GM04503 (cell line): ENCODE measurements at regions not wholly inside any gene's neighbourhood (a gene's known extent, or its start where the extent isn't known, plus 50 kb on each side); places are given as distances from the start of the nearest gene placed in this dataset.

ENCODE experiments used
- DNase-seq: peaks from one replicate; pipeline ENCODE4 v3.0.0-alpha.2; 2012; ENCODE audit warnings: low read depth

- DNase-seq: no peak
Measured at GRCh38 chr15:97174886-97175540, 785.5 kb upstream of the ARRDC4 start.

- no peak for DNase-seq
Measured at GRCh38 chr15:97177151-97177577, 783.3 kb upstream of the ARRDC4 start.

DNA sequence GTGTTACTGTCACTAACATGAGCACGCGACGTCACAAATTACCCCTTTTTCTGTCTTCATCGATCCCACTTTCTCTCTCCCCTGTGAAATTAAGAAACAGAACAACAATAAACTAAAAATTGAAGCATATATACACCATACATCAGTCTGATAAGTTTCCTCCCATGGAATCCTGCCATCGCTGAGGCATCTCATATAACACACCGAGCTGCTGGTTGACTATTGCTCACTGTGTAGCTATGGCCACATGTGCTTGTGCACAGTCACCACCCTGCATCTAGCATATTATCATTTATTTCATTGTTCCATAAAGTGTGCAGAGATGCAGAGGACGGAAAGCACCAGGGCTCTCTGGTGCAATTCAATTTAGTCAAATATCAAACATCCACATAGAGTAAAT lies 777.9 kb upstream of the ARRDC4 start:
- no peak for DNase-seq

DNA sequence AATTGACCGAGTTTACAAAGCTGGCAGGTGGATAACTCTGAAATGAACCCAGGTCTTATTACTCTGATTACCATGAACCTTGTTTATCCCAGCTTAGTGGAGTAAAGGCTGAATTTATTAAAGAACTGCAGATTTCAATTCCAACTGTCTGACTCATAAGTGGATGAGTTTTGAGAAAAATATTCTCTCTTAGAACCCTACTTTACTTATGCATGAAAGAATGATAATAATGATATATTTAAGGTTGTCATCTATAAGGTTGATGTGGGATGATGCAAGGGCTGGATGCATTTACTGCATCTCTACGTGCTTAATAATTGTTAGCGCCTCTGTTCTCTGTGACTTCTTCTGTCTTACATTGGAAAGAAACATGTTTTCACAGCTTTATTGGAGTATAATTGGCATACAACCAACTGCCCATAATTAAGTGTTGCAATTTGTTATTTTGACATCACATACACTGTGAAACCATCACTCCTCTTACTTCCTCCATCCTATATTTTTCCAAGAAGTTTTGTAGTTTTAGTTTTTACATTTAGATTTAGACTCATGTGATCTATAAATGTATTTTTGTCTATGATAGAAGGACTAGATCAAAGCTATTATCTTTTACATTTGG lies 771.2 kb upstream of the ARRDC4 start:
- DNase-seq: no peak

DNA sequence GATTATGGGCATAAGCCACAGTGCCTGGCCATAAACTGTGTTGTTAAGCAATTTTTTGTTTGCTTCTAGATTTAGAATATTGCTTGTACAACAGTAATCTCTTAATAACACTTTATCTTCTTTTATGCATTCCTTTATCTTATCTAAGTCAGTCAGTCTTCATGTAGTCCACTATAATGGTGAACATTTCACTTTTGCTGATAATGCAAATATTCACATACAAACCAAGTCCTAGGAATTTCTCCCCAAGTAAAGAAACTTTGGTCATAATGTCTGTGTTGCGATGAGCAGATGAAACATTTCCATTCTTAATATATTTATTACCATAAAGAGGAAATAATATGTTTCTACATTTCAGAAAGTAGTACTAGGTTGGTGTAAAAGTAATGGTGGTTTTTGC lies 765.8 kb upstream of the ARRDC4 start:
- DNase-seq: no peak

- no peak for DNase-seq
Measured at GRCh38 chr15:97196048-97197014, 764.2 kb upstream of the ARRDC4 start.

DNA sequence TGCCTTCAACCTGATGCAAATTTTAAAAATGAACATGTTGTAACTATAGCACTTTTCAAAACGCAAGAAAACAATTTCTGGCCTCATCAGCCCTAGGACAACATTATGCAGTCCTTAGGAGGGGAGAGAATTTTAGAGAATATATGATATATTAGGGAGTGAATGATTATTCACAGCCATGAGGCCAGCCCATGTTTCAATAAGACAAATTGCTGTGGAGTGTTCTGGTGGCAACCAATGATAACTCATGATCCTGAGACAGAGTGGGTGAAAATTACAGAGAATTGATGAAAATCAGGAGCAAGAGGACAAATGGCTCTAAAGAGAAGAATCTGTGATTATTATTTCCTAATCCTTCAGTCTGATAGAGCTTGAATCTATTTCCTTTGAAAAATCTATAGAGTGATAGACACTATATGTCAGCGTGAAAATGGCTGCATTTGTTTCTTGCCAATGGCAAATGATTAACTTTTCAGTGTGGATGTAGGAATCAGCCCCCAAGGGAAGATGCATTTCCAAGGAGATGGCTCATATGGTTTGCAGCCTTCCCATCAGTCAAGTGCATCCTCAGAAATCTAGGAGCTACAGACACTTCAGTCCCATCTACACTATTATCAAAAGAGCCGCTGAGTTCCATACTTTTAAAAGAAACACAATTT lies 761.0 kb upstream of the ARRDC4 start:
- no peak for DNase-seq

DNA sequence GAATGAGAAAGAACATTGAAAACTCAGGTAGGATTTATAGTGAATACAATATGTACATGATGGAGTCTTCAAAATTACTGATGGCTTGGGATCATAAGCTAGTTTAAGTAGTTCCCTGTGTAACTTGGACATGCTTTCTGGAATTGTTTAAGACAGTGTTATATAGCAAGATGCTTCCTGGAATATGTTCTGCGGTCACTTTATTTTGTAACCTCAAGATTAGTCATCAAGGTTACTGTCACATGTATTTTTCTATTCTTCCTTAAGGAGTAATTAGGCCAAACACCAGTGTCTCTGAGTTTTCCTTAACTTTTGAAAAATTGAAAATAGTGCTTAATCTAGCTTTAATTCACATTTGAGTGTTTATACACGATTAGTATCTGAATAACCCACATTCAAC lies 760.3 kb upstream of the ARRDC4 start:
- DNase-seq: no peak

DNA sequence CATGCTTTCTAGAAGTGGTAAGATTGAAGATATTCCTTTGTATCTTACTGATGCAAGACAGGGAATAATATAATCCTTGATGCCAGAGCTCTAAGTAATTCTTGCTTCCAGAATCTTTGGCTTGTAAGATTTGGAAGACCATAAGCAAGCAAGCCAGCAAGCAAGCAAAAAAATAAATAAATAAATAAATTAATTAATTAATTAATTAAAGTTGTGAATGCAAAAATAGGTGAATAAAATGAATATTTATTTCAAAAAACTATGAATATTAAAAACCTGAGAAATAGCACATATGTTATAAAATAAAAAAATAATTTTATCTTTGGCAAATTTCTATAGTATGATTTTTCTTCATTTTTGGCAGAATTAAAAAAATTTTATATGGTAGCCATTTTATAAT lies 750.2 kb upstream of the ARRDC4 start:
- no peak for DNase-seq

GRCh38 chr15:97215629-97216028 lies 744.9 kb upstream of the ARRDC4 start:
- DNase-seq: no peak

GRCh38 chr15:97224191-97224641 lies 736.3 kb upstream of the ARRDC4 start:
- no peak for DNase-seq

- no peak for DNase-seq
Measured at GRCh38 chr15:97234851-97235610, 725.5 kb upstream of the ARRDC4 start.

DNA sequence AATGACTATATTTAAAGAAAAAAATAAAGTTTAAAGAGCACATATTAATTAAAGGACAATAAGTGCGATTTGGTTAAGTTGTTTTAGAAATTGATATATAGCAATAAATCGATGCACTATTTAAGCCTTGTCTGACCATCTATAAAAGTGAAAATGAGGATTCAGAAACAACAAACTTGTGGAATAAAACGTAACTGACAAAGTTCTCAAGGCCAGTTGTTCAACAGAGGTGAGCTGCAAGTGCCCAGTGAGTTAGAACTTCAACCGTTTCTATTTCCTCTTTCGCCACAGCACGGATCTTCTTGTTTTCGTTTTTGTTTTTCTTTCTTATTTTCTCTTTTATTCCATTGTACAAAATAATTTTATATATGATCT lies 724.9 kb upstream of the ARRDC4 start:
- DNase-seq: no peak

GRCh38 chr15:97236140-97236539 lies 724.4 kb upstream of the ARRDC4 start:
- no peak for DNase-seq

DNA sequence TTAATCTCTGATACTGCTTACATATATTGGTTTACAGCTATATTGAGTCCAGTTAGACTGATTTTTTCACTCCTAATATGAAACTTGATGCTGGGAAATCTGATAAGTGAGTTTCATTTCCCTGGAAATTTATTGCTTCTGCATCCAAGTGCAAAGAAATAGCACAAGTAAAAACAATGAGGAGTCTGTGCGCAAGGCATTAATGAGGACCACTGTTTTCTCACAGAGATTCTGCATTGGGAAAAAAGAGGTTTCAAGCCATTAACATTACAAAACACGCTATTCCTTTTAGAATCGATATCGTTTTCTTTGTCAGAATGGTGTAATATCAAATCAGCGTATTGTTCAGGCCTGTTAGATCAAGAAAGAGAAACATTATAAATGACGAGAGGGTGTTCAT lies 723.3 kb upstream of the ARRDC4 start:
- DNase-seq: no peak

- no peak for DNase-seq
Measured at GRCh38 chr15:97248376-97248775, 712.1 kb upstream of the ARRDC4 start.

GRCh38 chr15:97259943-97260342 lies 700.6 kb upstream of the ARRDC4 start:
- no peak for DNase-seq

DNA sequence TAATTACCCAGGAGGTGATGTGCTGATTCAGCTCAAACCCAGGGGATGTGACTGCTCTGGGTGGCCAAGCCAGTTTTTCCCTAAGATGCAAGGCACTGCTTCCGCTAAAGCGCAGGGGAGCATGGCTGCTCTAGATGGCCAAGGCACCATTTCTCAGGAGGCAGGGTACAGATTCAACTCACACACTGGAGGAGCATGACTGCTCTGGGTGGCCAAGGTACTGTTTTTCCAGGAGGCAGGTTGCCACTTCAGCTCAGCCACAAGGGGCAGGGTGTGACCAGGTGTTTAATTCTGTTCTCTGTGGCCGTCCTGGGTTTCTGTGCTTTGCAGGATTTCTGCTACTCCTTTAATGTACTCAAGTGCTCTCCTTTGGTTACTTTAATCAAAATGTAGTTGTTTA lies 659.3 kb upstream of the ARRDC4 start:
- no peak for DNase-seq

- DNase-seq: no peak
Measured at GRCh38 chr15:97316362-97316761, 644.1 kb upstream of the ARRDC4 start.

DNA sequence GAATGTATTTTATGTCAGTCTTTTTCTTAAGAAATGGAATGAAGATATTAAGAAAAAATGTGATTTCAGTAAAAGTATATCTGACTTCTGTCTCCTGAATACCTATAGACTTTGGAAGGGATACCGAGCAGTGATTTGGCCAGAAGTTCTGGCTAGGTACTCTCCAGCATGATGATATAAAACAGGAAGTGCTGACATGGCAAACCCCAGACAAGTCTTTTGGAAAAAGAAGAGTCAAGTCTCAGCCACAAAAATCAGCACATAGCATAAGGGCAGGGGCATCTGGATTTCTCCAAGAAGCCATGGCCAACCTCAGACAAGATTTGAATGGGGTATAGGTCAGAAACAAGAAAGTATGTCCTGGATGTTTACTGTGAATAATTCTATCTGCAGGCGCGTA lies 643.3 kb upstream of the ARRDC4 start:
- no peak for DNase-seq

- no peak for DNase-seq
Measured at GRCh38 chr15:97319291-97319690, 641.2 kb upstream of the ARRDC4 start.

DNA sequence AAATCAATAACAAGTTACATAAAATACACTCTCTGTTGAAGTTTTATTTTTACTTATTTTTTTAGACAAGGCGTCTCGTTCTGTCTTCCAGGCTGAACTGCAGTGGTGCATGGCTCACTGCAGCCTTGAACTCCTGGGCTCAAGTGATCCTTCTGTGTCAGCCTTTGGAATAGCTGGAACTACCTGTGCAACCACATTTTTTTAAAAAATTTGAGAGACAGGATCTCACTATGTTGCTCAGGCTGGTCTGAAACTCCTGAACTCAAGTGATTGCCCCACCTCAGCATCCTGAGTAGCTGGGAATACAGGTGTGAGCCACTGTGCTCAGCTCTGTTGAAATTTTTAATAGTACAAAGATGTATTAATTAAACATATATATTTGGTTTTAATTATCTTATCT lies 614.3 kb upstream of the ARRDC4 start:
- no peak for DNase-seq
